HK-2 (cell line): ENCODE measurements at regions not wholly inside any gene's neighbourhood (a gene's known extent, or its start where the extent isn't known, plus 50 kb on each side); places are given as distances from the start of the nearest gene placed in this dataset.

Experiments
- DNase-seq: peaks from one replicate; pipeline ENCODE4 v3.0.0-alpha.2; 2018; ENCODE audit not compliant: unreplicated experiment

DNA sequence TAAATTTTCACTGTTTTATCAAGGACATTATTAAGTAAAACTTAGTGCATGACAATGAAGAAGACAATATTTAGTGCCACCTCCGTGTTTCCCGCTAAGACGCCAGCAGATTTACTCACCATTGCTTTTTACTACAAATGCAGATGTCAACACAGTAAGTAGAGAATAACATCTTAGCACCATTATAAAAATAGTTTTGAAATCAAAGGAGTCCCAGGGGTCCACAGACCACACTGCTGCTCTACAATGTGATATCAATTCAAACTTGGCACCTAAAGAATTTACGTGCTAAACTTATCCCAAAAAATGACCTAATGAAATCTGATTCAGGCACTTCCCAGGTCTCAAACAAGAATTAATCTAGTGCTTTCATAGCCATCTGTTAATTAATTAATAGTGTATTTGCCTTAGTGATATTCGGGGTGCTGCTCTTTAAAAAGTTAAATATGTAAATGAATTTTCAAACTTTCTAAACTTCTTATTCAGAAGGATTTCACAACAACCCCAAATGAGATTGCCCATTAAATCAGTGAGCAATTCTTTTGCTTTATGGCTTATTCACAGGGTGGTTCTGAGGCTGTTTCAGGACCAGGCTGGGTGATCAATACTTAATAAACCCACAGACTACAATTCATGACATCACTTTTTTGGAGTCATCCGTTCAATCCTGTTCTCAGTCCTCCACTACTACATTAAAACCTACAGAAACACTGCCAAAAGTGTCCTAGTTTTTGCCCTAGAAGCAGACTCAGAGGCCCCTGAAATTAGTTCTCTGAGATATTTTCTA lies 161.3 kb upstream of the LMNTD1 start:
- no peak for DNase-seq

DNA sequence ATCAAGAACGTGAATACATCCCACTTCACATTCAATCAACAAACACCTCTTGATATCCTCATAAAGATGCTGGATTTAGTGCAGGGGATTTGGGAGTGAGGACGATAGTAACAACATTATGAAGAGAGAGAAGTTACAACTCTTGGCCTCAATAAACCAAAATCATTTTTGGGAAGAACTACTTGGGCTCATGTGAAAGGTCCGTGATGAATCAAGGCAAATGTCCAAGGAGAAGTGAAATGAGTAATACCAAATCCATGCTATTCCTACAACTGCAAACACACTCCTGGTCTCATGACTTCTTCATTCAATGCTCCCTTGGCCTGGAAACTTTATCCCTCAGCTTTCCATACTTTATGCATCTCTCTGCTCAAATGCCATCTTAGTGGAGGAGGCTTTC lies 162.0 kb upstream of the LMNTD1 start:
- DNase-seq = no peak

GRCh38 chr12:25716842-25717241 lies 163.8 kb upstream of the LMNTD1 start:
- DNase-seq = no peak

GRCh38 chr12:25717552-25717951 lies 164.5 kb upstream of the LMNTD1 start:
- no peak for DNase-seq

GRCh38 chr12:25718081-25718731 lies 165.1 kb upstream of the LMNTD1 start:
- DNase-seq = no peak

GRCh38 chr12:25719505-25719904 lies 166.4 kb upstream of the LMNTD1 start:
- DNase-seq = no peak

GRCh38 chr12:25723336-25723735 lies 170.3 kb upstream of the LMNTD1 start:
- DNase-seq = no peak

GRCh38 chr12:25723921-25724491 lies 170.9 kb upstream of the LMNTD1 start:
- DNase-seq = no peak

GRCh38 chr12:25725470-25725869 lies 172.4 kb upstream of the LMNTD1 start:
- DNase-seq = no peak

- no peak for DNase-seq
Measured at GRCh38 chr12:25725931-25726330, 172.8 kb upstream of the LMNTD1 start.

DNA sequence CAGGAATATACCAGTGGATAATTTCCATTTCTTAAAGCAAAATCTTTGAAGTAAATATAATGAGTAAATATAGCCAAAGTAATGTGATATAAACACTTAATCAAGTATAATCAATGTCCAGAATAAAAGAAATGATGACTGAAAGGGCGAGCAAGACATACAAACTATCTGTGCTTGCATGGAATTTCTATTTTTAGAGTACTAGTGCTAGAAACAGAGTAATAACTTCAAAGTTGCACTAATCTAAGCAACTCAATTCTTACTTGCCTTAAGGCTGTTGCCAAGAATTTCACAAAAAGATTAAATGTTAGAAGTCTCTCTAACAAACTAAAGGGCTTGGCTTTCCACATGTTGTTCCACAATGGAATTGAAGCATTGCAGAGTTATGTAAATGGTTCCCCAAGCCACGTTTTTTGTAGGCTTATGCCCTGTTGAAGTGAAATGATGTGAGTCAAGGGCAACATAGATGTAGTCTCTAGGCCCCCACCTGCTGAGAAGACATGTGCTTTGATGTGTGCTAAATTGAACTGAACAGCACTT lies 175.0 kb upstream of the LMNTD1 start:
- no peak for DNase-seq

- DNase-seq = no peak
Measured at GRCh38 chr12:25730489-25731349, 177.6 kb upstream of the LMNTD1 start.

- no peak for DNase-seq
Measured at GRCh38 chr12:25733541-25733940, 180.5 kb upstream of the LMNTD1 start.

GRCh38 chr12:25734529-25735180 lies 181.6 kb upstream of the LMNTD1 start:
- DNase-seq = no peak

GRCh38 chr12:25740617-25741016 lies 187.5 kb upstream of the LMNTD1 start:
- no peak for DNase-seq

DNA sequence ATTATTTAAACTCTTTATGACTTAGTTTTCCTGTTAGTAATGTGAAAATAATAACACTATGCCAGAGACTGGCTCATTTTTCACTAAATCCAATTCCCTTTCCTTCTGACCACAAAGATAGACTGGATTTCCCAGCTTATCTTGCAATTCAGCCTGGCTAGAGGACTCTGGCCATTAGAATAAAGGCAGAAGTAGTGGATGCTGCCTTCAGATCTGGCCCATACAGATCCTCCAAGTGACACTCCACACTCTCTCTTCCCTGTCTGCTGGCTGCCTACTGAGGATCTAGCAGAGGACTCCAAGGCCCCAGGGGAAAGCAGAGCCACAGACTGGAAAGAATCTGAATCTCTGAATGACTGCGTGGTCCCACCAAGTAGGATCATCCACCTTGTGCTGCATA lies 188.8 kb upstream of the LMNTD1 start:
- no peak for DNase-seq

DNA sequence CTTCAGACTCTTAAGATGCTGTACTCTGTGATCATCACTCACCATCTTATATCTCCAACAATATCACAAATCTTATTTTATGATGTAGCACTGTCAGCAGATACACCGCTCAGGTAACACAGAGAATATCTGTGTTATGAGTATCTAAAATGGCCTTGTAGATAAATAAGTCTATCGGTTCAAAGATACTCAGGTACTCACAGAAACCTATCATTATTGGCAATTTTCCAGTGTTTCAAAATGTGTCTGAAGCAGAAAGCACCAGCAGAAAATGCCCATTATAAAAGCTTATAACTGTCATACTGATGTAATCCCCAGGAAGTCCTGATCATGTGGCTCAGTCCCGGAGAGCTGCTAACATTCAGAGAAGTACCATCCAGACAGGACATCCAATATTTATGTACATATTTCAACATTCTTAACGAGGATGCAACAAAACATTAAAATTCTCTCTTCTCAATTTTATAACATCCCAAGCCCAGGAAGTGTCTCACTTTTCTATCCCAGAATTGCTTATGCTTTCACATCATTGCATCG lies 190.7 kb upstream of the LMNTD1 start:
- no peak for DNase-seq

- DNase-seq = no peak
Measured at GRCh38 chr12:25744313-25744712, 191.2 kb upstream of the LMNTD1 start.

GRCh38 chr12:25745281-25745680 lies 192.2 kb upstream of the LMNTD1 start:
- DNase-seq = no peak

DNA sequence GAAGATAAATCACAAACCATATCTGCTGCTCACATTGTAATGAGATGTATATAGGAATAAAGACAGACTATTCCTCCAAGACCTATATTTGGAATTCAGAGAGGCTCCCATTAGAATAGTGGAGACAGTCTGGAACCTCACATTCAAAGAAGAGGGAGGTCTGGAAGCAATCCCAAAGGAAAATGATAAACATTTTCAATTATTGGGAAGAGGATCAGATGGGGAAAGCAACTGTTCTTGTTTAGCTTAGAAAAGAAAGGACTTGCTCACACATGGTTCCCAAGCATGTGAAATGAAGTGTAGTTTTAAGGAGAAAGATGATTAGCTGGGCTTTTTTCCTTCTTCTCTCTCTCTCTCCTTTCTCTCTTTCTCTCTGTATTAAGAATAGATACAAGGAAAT lies 193.0 kb upstream of the LMNTD1 start:
- DNase-seq = no peak

DNA sequence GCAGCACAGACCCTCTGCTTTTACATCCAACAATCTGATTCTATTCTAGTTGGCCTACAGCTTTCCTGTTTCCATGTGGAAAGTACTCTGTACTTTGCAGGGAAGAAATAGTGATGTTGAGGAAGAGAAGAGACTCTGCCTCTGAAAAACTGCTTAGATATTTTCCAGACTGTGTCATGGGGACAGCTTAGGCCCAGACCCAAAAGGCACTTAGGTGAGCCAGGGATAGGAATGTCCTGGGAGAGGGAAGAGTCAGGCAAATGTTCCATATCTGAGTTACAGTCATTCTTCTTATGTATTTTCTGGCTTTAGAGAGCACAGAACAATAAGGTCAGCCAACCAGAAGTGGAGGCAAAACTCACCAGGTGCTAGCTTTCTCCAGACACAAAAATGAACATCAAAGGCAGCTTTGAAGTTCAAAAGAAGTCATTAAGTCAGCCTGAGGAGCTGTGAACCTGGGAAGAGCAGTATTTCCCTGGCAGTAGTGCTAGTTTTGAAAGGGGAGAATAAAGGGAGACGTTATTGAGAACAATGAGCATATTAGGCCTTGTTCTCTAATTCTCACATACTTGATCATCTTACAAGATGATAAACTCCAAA lies 199.7 kb upstream of the LMNTD1 start:
- no peak for DNase-seq
